Neutrophil (primary cell): ENCODE measurements at regions not wholly inside any gene's neighbourhood (a gene's known extent, or its start where the extent isn't known, plus 50 kb on each side); places are given as distances from the start of the nearest gene placed in this dataset.

Experiments used
- H3K27ac ChIP-seq: fragments of 200-600 bp; sonication (generic); 2 replicates; pipeline ENCODE4 v1.5.1; 2016; ENCODE audit warnings: mild to moderate bottlenecking, moderate library complexity
- H3K27me3 ChIP-seq: fragments of 200-600 bp; sonication (generic); 2 replicates; pipeline ENCODE4 v1.6.0; 2016; ENCODE audit warnings: mild to moderate bottlenecking
- H3K36me3 ChIP-seq: fragments of 200-600 bp; sonication (generic); 2 replicates; pipeline ENCODE4 v1.5.1; 2017
- H3K4me1 ChIP-seq, 2 experiments: fragments of 200-600 bp in 1 of 2; sonication (generic) in 1 of 2; 1 replicate in 1 of 2; 2 replicates in 1 of 2; pipeline versions ENCODE4 v1.5.1 to v1.6.1; 2013 to 2016; ENCODE audit warnings: low read depth in 1 of 2, low read length in 1 of 2, mild to moderate bottlenecking in 1 of 2, moderate library complexity in 1 of 2; ENCODE audit not compliant: control insufficient read depth in 1 of 2, insufficient read depth in 1 of 2
- H3K4me3 ChIP-seq, 2 experiments: fragments of 200-600 bp in 1 of 2; sonication (generic) in 1 of 2; 1 replicate in 1 of 2; 2 replicates in 1 of 2; pipeline ENCODE4 v1.5.1; 2013 to 2016; ENCODE audit warnings: low read depth in 1 of 2, low read length in 1 of 2, mild to moderate bottlenecking in 1 of 2, moderate library complexity in 1 of 2
- H3K9me3 ChIP-seq: fragments of 200-600 bp; sonication (generic); 2 replicates; pipeline ENCODE4 v1.5.1; 2016
- CTCF ChIP-seq: fragments of 200-600 bp; sonication (generic); IDR thresholded peaks from 2 replicates; pipeline ENCODE4 v1.5.1; 2016; ENCODE audit warnings: antibody characterized with exemption

DNA sequence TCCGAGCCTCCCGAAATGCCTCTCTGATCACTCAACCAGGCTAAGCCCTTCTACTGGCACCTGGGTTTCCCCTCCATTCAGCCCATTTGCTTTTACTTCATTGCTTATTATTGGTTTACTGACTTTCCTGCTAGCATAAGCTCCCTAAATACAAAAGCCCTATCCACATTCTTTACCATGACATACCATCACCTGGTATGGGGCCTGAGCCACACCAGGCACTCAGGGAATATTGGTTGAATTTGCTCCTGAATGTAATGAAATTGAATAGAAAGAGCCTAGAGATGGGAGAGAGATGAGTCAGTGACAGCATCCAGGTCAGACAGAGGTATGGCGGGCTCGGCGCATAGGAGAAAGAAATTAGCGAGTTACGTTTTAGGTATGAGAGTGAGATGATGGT is 120.0 kb downstream of the CD164 start:
- TF ChIP-seq CTCF = no peak
- Histone ChIP-seq H3K4me3 (no peak overlapping the region), H3K9me3 (no peaks in the 10 kb centered on the region), H3K36me3 (no peaks in the 10 kb centered on the region), H3K27me3 (no peaks in the 10 kb centered on the region), H3K4me1 (no peaks in the 10 kb centered on the region), H3K27ac (no peak overlapping the region)

- no peaks in the 10 kb centered on the region for H3K4me1 ChIP-seq
- TF ChIP-seq CTCF = no peak
- H3K4me3 ChIP-seq = no peak overlapping the region
These were observed 120.5 kb downstream of the CD164 start for GRCh38 chr6:109261811-109262210.

DNA sequence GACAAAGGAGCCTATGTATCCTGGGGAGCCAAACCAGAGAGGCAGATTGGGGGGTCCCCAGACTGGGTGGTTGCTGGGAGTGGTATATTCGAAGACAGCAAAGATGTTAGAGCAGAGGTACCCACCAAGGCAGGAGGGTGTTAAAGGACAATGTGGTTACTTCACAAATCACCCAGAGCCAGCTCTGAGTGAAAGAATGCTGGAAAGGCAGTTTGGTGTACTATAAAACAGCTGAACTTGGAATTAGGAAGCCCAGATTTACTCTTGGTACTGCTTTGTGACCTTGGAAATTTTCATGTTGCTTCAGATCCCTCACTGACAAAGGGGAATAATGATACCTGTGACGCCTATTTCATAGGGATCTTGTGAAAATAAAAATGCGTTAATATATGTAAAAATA is 121.6 kb downstream of the CD164 start:
- TF ChIP-seq CTCF = no peak
- H3K4me1 ChIP-seq = no peaks in the 10 kb centered on the region
- no peaks in the 10 kb centered on the region for H3K36me3 ChIP-seq
- no peaks in the 10 kb centered on the region for H3K9me3 ChIP-seq
- no peak overlapping the region for H3K27ac ChIP-seq
- no peak overlapping the region for H3K4me3 ChIP-seq
- H3K27me3 ChIP-seq = no peaks in the 10 kb centered on the region

More at GRCh38 chr6:109261811-109262210, 120.5 kb downstream of the CD164 start:
- Histone ChIP-seq H3K27ac (no peak overlapping the region), H3K27me3 (no peaks in the 10 kb centered on the region), H3K9me3 (no peaks in the 10 kb centered on the region), H3K36me3 (no peaks in the 10 kb centered on the region)

DNA sequence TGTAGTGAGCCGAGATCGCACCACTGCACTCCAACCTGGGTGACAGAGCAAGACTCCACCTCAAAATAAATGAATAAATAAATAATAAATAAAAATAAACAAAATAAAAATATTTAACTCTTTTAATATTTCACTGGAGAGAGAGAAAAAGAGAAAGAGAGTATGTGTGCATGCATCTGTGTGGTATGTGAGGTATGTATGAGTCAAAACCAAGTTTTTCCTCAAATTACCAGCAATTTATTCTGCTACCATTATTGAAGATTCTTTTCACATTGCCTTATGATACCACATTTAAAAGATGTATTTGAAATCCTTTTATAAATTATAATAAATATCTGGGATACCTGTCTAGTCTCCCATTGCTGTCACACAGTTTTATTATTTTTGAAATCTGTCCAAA is 122.1 kb downstream of the CD164 start:
- no peaks in the 10 kb centered on the region for H3K4me1 ChIP-seq
- H3K36me3 ChIP-seq = no peaks in the 10 kb centered on the region
- no peak overlapping the region for H3K27ac ChIP-seq
- TF ChIP-seq CTCF = no peak
- H3K4me3 ChIP-seq = no peak overlapping the region
- no peaks in the 10 kb centered on the region for H3K27me3 ChIP-seq
- no peaks in the 10 kb centered on the region for H3K9me3 ChIP-seq

GRCh38 chr6:109258129-109258528 is 124.1 kb downstream of the CD164 start:
- TF ChIP-seq CTCF = no peak
- no peak overlapping the region for H3K4me3 ChIP-seq
- H3K27ac ChIP-seq = no peak overlapping the region
- no peaks in the 10 kb centered on the region for H3K9me3 ChIP-seq
- no peaks in the 10 kb centered on the region for H3K4me1 ChIP-seq
- no peaks in the 10 kb centered on the region for H3K27me3 ChIP-seq
- H3K36me3 ChIP-seq = no peaks in the 10 kb centered on the region

GRCh38 chr6:109257494-109257893 is 124.8 kb downstream of the CD164 start:
- no peak for TF ChIP-seq CTCF
- no peaks in the 10 kb centered on the region for H3K36me3 ChIP-seq
- H3K4me1 ChIP-seq = no peaks in the 10 kb centered on the region
- no peak overlapping the region for H3K4me3 ChIP-seq
- H3K27ac ChIP-seq = no peak overlapping the region
- H3K27me3 ChIP-seq = no peaks in the 10 kb centered on the region
- no peaks in the 10 kb centered on the region for H3K9me3 ChIP-seq
